ENCODE measurements at regions not wholly inside any gene's neighbourhood (a gene's known extent, or its start where the extent isn't known, plus 50 kb on each side); places are given as distances from the start of the nearest gene placed in this dataset.

DNA sequence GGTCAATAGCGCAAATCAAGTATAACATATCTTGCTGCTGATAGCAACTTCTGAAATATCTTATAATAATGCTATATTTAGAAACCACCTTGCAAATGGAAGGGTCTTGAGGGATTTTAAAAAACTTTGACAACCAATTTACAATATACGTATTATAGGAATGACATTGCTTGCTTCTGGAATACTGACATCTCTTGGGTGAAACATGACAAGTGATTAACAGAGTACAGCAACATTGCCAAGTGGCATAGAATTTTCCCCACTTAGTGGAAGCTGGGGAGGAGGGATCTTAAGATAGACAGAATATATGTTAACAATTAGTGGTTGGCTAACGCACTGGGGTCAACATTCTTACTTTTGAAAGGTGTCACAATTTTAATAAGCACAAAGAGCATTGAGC lies 133.6 kb upstream of the TMEFF2 start:
- no peak overlapping the region for H2AK5ac ChIP-seq (ENCODE audit: low read depth, low read length)
- 89% methylated on average over 3 of the region's 3 CpGs; no CpG with 5 or more reads in 1 of the 2 experiments for WGBS, 2 experiments (ENCODE audit: extremely low coverage in 1 of 2, insufficient coverage in 1 of 2, insufficient read length in 1 of 2, insufficient replicate concordance in 2 of 2, low coverage in 1 of 2, low lambda C conversion rate in 2 of 2, missing lambda C conversion rate in 1 of 2)
- no peak overlapping the region for H3K56ac ChIP-seq (replicated peaks; ENCODE audit: insufficient read length, low read depth, low read length)
- H3K4ac ChIP-seq (replicated peaks; ENCODE audit: insufficient read length, low read depth, low read length), result no peak overlapping the region
- H2BK15ac ChIP-seq (ENCODE audit: low read length), result no peak overlapping the region
- H4K8ac ChIP-seq (ENCODE audit: extremely low read depth, insufficient read depth, low read length), result no peak overlapping the region
- no peak overlapping the region for H3K14ac ChIP-seq (ENCODE audit: insufficient read length)
- no peak overlapping the region for H2BK12ac ChIP-seq (ENCODE audit: low read depth, low read length)
- H3K9me3 ChIP-seq (ENCODE audit: insufficient read depth in 2 of 2, low read depth in 1 of 2, low read length in 1 of 2), result no peaks in the 10 kb centered on the region
- DNase-seq (ENCODE audit: low read depth in 1 of 2, low spot score in 2 of 2) (no peak), FAIRE-seq (no peak)
- H3K36me3 ChIP-seq (ENCODE audit: control insufficient read depth in 2 of 4, insufficient read depth in 4 of 4, low read length in 3 of 4), result no peaks in the 10 kb centered on the region
- no peaks in the 10 kb centered on the region for H3K23me2 ChIP-seq (ENCODE audit: low read depth, low read length)
- no peak overlapping the region for H3K9ac ChIP-seq (replicated peaks in 1 of 4; ENCODE audit: extremely low read depth in 1 of 4, low read depth in 3 of 4, low read length in 3 of 4)
- H3K4me1 ChIP-seq (replicated peaks in 1 of 4; ENCODE audit: control insufficient read depth in 3 of 4, insufficient read depth in 4 of 4, low read length in 3 of 4), result no peaks in the 10 kb centered on the region
- H3K79me1 ChIP-seq (ENCODE audit: low read depth, low read length), result no peaks in the 10 kb centered on the region
- no peak overlapping the region for H3K4me2 ChIP-seq (ENCODE audit: insufficient read depth in 1 of 2, low read depth in 2 of 2, low read length in 2 of 2)
- no peaks in the 10 kb centered on the region for H3K27me3 ChIP-seq (replicated peaks in 1 of 4; ENCODE audit: control insufficient read depth in 3 of 4, extremely low read depth in 1 of 4, insufficient read depth in 3 of 4, low read length in 3 of 4)
- H2BK5ac ChIP-seq (ENCODE audit: low read depth, low read length), result no peak overlapping the region
- H2BK120ac ChIP-seq (replicated peaks; ENCODE audit: low read depth, low read length), result no peak overlapping the region
- no peak overlapping the region for H4K5ac ChIP-seq (ENCODE audit: insufficient read length, low read depth, low read length)
- H4K20me1 ChIP-seq (replicated peaks in 1 of 2; ENCODE audit: control insufficient read depth in 1 of 2, insufficient read depth in 2 of 2, low read length in 2 of 2), result no peaks in the 10 kb centered on the region
- no peaks in the 10 kb centered on the region for H3K79me2 ChIP-seq (ENCODE audit: control insufficient read depth in 1 of 2, insufficient read depth in 2 of 2, low read length in 2 of 2)
- ChIA-PET CTCF (ENCODE audit: partially characterized antibody) (no interaction called here), POLR2A (ENCODE audit: partially characterized antibody) (no interaction called here)
- no peak overlapping the region for H3K23ac ChIP-seq (ENCODE audit: insufficient read length)
- no peak overlapping the region for H4K91ac ChIP-seq (replicated peaks; ENCODE audit: insufficient read length, low read length)
- no peak overlapping the region for H2BK20ac ChIP-seq (ENCODE audit: low read length)
- H3K27ac ChIP-seq (ENCODE audit: low read depth, low read length), result no peak overlapping the region
- no peak overlapping the region for H3K18ac ChIP-seq (ENCODE audit: extremely low read depth, low read length)
- no peak overlapping the region for H2AFZ ChIP-seq (ENCODE audit: low read length)
- no peak overlapping the region for H3K4me3 ChIP-seq (ENCODE audit: extremely low read depth in 1 of 4, insufficient read depth in 2 of 4, low read depth in 3 of 4, low read length in 4 of 4)
- TF ChIP-seq, protein P1, sequence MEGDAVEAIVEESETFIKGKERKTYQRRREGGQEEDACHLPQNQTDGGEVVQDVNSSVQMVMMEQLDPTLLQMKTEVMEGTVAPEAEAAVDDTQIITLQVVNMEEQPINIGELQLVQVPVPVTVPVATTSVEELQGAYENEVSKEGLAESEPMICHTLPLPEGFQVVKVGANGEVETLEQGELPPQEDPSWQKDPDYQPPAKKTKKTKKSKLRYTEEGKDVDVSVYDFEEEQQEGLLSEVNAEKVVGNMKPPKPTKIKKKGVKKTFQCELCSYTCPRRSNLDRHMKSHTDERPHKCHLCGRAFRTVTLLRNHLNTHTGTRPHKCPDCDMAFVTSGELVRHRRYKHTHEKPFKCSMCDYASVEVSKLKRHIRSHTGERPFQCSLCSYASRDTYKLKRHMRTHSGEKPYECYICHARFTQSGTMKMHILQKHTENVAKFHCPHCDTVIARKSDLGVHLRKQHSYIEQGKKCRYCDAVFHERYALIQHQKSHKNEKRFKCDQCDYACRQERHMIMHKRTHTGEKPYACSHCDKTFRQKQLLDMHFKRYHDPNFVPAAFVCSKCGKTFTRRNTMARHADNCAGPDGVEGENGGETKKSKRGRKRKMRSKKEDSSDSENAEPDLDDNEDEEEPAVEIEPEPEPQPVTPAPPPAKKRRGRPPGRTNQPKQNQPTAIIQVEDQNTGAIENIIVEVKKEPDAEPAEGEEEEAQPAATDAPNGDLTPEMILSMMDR (IDR thresholded peaks at IDR 0.05; ENCODE audit: control extremely low read depth in 1 of 3, insufficient read depth in 1 of 3, low read depth in 1 of 3, low read length in 3 of 3), result no peak
- no peak for TF ChIP-seq RBBP5 (IDR thresholded peaks at IDR 0.05; ENCODE audit: borderline replicate concordance, low read depth, low read length)
- TF ChIP-seq RNF2 (IDR thresholded peaks at IDR 0.05; ENCODE audit: borderline replicate concordance, low read depth, low read length, missing control alignments, poor library complexity, severe bottlenecking), result no peak
- TF ChIP-seq SP1 (IDR thresholded peaks at IDR 0.05; ENCODE audit: low read depth, low read length), result no peak
- no peak for TF ChIP-seq SRF (IDR thresholded peaks at IDR 0.05; ENCODE audit: low read depth, low read length)
- TF ChIP-seq BRCA1 (IDR thresholded peaks at IDR 0.05; ENCODE audit: low read depth, low read length), result no peak
- TF ChIP-seq EZH2 (IDR thresholded peaks at IDR 0.05; ENCODE audit: low read depth, low read length, severe bottlenecking), result no peak
- TF ChIP-seq CEBPB (IDR thresholded peaks at IDR 0.05; ENCODE audit: low read depth, low read length), result no peak
- TF ChIP-seq RXRA (IDR thresholded peaks at IDR 0.05; ENCODE audit: insufficient read depth, low read depth, low read length), result no peak
- TF ChIP-seq SIRT6 (IDR thresholded peaks at IDR 0.05; ENCODE audit: low read length), result no peak
- no peak for TF ChIP-seq E2F6 (IDR thresholded peaks at IDR 0.05)
- no peak for TF ChIP-seq TAF1 (IDR thresholded peaks at IDR 0.05; ENCODE audit: low read depth, low read length)
